ENCODE measurements at regions not wholly inside any gene's neighbourhood (a gene's known extent, or its start where the extent isn't known, plus 50 kb on each side); places are given as distances from the start of the nearest gene placed in this dataset.
"Not testable (repeated sequence)": the region's sequence is repeated elsewhere in the genome, so short reads cannot be mapped to it uniquely, and the experiment has no call there.

DNA sequence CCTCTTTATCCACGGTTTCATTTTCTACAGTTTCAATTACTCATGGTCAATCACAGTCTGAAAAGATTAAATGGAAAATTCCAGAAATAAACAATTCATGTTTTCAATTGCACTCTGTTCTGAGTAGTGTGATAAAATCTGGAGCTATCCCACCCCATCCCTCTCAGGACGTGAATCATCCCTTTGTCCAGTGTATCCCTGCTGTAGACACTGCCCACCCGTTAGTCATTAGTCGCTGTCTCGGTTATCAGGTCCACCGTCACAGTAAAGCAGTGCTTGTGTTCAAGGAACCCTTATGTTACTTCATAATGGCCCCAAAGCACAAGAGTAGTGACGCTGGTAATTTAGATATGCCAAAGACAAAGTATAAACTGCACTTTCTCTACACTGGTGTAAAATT is 141.0 kb upstream of the LMNTD1 start:
- H3K36me3 Mint-ChIP-seq: no peaks in the 10 kb centered on the region

DNA sequence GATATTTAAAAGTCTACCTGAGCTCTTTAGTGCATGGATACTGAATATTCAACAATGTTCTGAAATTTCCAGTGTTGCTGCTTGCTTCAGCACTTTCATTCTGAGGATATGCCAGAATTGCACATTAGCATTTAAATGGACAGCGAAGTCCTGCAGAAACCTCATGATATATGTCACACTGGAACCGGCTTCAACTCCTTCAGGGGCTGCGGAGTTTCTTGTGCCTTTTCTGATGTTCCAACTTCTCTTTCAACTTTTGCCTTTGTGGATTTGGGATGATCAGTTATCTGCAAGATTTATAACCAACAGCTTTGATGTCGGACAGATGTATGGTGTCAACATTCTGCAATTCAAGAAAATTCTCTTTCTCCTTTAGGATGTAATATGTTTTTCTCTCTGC is 142.5 kb upstream of the LMNTD1 start:
- H3K9me3 Mint-ChIP-seq: peaks cover 4% of the 10 kb centered on the region
- no peaks in the 10 kb centered on the region for H3K4me1 Mint-ChIP-seq
- H3K36me3 Mint-ChIP-seq: no peaks in the 10 kb centered on the region
- H3K27ac Mint-ChIP-seq: no peak overlapping the region
- ATAC-seq: no peak
- H3K27me3 Mint-ChIP-seq: peaks cover 11% of the 10 kb centered on the region
- no peak overlapping the region for H3K4me3 Mint-ChIP-seq

More for the DNA sequence above, 141.0 kb upstream of the LMNTD1 start:
- H3K9me3 Mint-ChIP-seq: peaks cover 4% of the 10 kb centered on the region
- peaks cover 11% of the 10 kb centered on the region for H3K27me3 Mint-ChIP-seq
- no peak overlapping the region for H3K27ac Mint-ChIP-seq
- H3K4me1 Mint-ChIP-seq: no peaks in the 10 kb centered on the region
- no peak overlapping the region for H3K4me3 Mint-ChIP-seq
- ATAC-seq: no peak

DNA sequence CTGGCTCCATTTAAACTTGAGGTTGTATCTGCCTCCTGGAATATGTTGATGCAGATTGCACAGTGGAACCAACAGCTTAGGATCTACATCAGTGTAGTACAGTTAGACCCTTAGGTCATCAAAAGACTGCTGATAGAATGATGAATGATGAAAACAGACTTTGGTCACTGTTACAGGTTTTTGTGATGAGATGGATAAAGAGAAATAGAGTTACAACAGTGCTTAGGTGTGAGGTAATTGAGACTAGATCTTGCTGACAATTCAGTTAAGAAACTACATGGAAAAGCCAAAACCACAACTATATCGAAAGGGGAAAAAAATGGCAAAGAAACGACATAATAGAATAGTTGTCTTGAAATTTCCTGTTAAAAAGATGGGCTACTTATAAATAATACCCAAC is 145.7 kb upstream of the LMNTD1 start:
- peaks cover 7% of the 10 kb centered on the region for H3K9me3 Mint-ChIP-seq
- H3K4me3 Mint-ChIP-seq: no peak overlapping the region
- no peaks in the 10 kb centered on the region for H3K36me3 Mint-ChIP-seq
- peaks cover 22% of the 10 kb centered on the region for H3K27me3 Mint-ChIP-seq
- H3K4me1 Mint-ChIP-seq: no peaks in the 10 kb centered on the region
- H3K27ac Mint-ChIP-seq: no peak overlapping the region
- no peak for ATAC-seq

DNA sequence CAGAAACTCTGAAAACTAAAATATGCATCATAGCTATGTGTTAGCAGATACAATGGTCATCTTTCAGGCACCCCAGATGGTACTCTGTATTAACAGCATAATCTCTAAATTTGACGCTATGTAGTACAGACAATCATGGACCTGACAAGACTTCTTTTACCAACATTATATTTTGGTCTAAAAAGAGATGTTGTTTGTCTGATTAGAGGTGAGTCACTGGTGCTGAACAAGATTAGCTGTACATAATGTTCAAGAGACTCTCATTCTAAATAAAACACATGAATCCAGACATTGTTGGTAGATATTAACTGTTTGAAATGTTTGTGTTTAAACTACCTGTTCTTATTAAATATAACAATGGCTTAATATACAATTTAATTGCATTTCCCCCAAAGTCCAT is 146.4 kb upstream of the LMNTD1 start:
- Mint-ChIP-seq H3K4me1 (no peaks in the 10 kb centered on the region), H3K9me3 (peaks cover 7% of the 10 kb centered on the region), H3K4me3 (no peak overlapping the region), H3K36me3 (no peaks in the 10 kb centered on the region), H3K27ac (no peak overlapping the region), H3K27me3 (peaks cover 15% of the 10 kb centered on the region)
- no peak for ATAC-seq

DNA sequence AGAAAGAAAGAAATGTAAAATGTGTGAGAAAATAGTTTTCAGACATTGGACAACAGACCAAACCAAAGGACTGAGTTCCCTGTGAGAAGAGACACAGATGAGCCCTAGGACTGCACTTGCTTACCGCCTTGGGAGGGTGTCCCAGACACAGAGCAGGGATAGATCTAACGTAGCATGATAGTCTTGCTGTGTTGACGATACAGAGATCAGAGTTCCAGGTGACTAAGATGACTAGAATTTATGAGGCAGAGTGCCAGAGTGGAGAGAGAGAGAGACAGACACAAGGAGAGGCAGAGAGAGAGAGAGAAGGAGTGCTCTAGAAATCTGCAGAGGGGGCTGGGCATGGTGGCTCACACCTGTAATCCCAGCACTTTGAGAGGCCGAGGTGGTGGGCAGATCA is 148.2 kb upstream of the LMNTD1 start:
- H3K27ac Mint-ChIP-seq: no peak overlapping the region
- peaks cover 2% of the 10 kb centered on the region for H3K36me3 Mint-ChIP-seq
- H3K4me3 Mint-ChIP-seq: no peak overlapping the region
- H3K9me3 Mint-ChIP-seq: peaks cover 9% of the 10 kb centered on the region
- ATAC-seq: no peak
- H3K27me3 Mint-ChIP-seq: peaks cover 11% of the 10 kb centered on the region
- H3K4me1 Mint-ChIP-seq: no peaks in the 10 kb centered on the region

DNA sequence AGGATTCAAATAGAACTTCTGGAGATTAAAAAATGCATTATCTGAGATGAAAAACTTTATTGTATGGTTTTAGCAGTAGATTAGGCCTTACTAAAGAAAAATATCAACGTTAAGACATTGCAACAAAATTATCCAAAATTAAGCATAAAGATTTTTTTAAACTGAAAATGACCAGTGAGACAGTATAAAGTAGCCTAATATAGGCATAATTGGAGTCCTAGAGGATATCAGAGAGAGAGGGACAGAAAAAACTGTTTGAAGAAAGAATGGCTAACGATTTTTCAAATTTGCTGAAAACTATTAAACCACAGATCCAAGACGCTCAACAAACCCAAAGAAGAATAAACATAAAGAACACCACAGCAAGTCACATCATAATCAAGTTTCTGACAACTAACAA is 149.5 kb upstream of the LMNTD1 start:
- ATAC-seq: no peak
- Mint-ChIP-seq H3K9me3 (peaks cover 9% of the 10 kb centered on the region), H3K27ac (no peak overlapping the region), H3K4me1 (no peaks in the 10 kb centered on the region), H3K27me3 (peaks cover 11% of the 10 kb centered on the region), H3K4me3 (no peak overlapping the region), H3K36me3 (peaks cover 7% of the 10 kb centered on the region)

DNA sequence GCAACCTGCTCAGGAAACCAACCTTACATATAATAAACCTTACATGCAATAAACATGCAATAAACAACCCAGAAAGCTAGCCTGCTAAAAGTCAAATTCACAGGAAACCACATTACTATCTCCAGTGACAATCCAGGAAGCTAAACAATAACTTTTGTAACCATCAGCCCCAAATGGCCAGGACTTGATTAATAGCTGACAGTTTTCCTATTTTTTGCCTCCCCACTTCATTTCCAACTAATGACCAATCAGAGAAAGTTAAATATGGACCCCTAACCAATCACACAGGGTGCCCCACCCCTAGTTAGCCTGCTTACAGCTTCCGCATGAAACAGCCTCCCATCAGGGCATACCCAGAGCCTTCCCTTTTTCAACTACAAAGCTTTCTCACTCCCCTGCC is 152.2 kb upstream of the LMNTD1 start:
- no peaks in the 10 kb centered on the region for H3K4me1 Mint-ChIP-seq
- H3K4me3 Mint-ChIP-seq: no peak overlapping the region
- H3K9me3 Mint-ChIP-seq: peaks cover 14% of the 10 kb centered on the region
- peaks cover 7% of the 10 kb centered on the region for H3K36me3 Mint-ChIP-seq
- H3K27me3 Mint-ChIP-seq: peaks cover 11% of the 10 kb centered on the region
- no peak overlapping the region for H3K27ac Mint-ChIP-seq
- no peak for ATAC-seq

DNA sequence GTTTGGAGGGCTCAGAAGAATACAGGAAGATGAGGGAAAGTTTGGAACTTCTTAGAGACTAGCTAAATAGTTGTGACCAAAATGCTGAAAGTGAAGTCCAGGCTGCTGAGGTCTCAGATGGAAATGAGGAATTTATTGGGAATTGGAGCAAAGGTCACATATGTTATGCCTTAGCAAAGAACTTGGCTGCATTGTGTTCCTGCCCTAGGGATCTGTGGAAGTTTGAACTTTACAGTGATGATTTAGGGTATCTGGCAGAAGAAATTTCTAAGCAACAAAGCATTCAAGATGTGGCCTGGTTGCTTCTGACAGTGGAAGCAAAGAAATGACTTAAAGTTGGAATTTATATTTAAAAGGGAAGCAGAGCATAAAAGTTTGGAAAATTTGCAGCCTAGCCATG is 153.6 kb upstream of the LMNTD1 start:
- ATAC-seq, H3K4me3 Mint-ChIP-seq, H3K27ac Mint-ChIP-seq, H3K36me3 Mint-ChIP-seq, H3K4me1 Mint-ChIP-seq: not testable (repeated sequence)
- Mint-ChIP-seq H3K9me3 (peaks cover 14% of the 10 kb centered on the region), H3K27me3 (peaks cover 11% of the 10 kb centered on the region)

DNA sequence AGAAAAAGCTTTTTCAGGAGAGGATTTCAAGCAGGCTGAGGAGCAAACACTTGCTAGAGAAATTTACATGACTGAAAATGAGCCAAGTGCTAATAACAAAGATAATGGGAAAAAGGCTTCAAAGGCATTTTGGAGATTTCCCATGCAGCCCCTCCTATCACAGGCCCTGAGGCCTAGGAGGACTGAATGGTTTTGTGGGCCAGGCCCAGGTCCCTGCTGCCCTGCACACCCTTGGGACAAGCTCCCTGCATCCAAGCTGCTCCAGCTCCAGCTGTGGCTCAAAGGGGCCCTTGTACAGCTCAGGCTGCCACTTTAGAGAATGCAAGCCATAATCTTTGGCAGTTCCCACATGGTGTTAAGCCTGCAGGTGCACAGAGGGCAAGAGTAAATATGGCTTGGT is 154.0 kb upstream of the LMNTD1 start:
- Mint-ChIP-seq H3K4me1 (peaks cover 1% of the 10 kb centered on the region), H3K27me3 (peaks cover 9% of the 10 kb centered on the region), H3K9me3 (peaks cover 14% of the 10 kb centered on the region), H3K4me3 (no peak overlapping the region), H3K27ac (no peak overlapping the region), H3K36me3 (peaks cover 7% of the 10 kb centered on the region)
- ATAC-seq: no peak

DNA sequence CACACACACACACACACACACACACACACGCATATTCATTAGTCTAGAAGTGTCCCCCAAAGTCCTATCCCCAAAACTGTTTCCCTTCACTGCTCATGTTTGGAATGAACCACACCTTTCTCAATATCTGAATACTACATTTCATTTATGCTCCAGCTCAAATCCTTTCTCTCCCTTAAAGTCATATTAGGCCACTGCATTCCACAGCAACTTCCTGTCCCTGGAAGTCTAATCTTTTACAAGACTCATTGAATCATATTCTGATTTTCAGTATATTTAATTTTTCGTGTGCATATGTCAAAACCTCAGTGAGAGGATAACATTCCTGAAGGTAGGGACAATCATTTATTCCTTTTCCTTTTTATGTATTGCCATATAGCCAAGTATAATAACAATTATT is 155.6 kb upstream of the LMNTD1 start:
- no peak for ATAC-seq
- Mint-ChIP-seq H3K9me3 (peaks cover 11% of the 10 kb centered on the region), H3K27me3 (no peaks in the 10 kb centered on the region), H3K4me3 (no peak overlapping the region), H3K27ac (no peak overlapping the region), H3K36me3 (peaks cover 7% of the 10 kb centered on the region), H3K4me1 (peaks cover 17% of the 10 kb centered on the region)

DNA sequence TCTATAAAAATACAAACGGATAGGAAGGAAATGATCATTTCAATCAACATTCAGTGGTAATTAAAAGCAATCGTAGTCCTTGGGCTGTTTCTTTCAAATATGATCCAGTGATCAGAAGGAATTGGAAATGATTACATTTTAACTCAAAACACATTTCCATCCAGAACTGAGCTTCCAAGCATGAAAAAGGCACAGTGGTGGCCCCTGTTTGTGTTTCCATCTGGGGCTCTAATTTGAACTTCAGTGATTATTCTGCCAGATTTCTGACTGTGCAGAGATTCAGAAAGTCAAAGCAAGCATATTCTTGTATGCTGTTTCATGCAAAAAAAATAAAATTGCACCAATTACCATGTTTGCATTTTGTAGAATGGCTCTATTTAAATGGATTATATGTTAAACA is 157.0 kb upstream of the LMNTD1 start:
- H3K4me1 Mint-ChIP-seq: peaks cover 21% of the 10 kb centered on the region
- no peak overlapping the region for H3K27ac Mint-ChIP-seq
- no peak overlapping the region for H3K4me3 Mint-ChIP-seq
- H3K27me3 Mint-ChIP-seq: no peaks in the 10 kb centered on the region
- H3K9me3 Mint-ChIP-seq: peaks cover 11% of the 10 kb centered on the region
- no peak for ATAC-seq
- H3K36me3 Mint-ChIP-seq: peaks cover 7% of the 10 kb centered on the region

DNA sequence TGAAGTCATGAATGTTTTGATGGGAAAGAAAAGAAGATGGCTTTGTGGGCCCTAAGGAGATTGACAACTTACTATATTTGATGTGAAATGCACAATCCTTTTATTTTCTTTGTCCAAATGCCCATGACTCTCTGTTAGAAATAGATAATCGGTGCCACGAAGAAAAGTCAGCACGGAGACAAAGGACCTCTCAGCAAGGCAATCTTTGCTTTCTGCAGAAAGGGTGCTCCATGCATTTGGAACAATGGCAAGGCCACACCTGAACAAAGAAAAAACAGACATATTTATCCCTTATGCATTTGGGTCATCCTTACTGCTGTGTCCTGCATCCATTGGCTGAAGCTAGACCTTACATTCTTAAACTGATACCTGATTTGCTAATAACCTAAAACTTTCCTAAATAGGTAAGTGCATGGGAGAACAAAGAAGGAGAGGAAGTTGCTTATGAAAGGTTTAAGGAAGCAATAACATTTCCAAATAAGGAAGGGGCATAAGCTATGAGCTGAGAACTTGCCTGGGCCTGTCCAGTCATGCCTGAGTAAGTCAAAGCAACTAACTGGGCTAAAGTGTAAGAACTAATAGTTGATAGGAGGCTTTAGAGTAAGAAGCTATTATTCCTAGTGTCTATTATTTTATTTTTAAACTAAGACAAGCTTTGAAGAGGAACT is 158.0 kb upstream of the LMNTD1 start:
- not testable (repeated sequence) for H3K36me3 Mint-ChIP-seq, H3K4me3 Mint-ChIP-seq, H3K27ac Mint-ChIP-seq, H3K27me3 Mint-ChIP-seq, ATAC-seq
- Mint-ChIP-seq H3K4me1 (peaks cover 21% of the 10 kb centered on the region), H3K9me3 (peaks cover 11% of the 10 kb centered on the region)

DNA sequence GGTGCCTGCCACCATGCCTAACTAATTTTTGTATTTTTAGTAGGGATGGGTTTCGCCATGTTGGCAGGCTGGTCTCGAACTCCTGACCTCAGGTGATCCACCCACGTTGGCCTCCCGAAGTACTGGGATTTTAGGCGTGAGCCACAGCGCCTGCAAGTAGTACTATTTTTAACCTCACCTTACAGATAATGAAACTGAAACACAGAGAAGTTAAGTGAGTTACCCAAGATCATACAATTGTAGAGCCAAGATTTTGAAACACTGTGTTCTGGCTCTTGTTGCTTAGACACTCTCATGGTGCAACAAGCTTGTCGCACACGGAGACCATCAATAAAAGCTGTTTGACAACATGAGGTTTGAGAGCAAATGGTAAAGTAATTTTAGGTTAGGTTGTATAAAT is 159.1 kb upstream of the LMNTD1 start:
- Mint-ChIP-seq H3K27ac (no peak overlapping the region), H3K4me1 (peaks cover 21% of the 10 kb centered on the region), H3K27me3 (no peaks in the 10 kb centered on the region), H3K4me3 (no peak overlapping the region), H3K36me3 (no peaks in the 10 kb centered on the region), H3K9me3 (peaks cover 5% of the 10 kb centered on the region)
- ATAC-seq: no peak

DNA sequence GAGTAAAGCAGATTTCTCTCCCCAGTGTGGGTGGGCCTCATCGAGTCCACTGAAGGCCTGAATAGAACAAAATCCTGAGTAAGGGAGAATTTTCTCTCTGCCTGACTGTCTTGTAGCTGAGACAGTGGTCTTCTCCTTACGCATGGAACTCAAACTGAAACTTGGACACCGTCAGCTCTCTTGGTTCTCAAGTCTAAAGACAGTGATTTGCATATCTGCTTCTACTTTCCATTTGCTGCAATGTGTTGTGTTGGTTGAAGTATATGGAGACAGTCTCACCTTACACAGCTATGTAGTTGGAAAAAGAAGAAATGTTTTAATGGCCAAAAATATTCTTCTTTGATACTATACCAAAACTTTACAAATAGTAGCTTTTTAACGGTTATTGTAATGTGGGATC is 160.2 kb upstream of the LMNTD1 start:
- ATAC-seq: peak; percentile 72
- H3K4me3 Mint-ChIP-seq: no peak overlapping the region
- H3K27me3 Mint-ChIP-seq: no peaks in the 10 kb centered on the region

DNA sequence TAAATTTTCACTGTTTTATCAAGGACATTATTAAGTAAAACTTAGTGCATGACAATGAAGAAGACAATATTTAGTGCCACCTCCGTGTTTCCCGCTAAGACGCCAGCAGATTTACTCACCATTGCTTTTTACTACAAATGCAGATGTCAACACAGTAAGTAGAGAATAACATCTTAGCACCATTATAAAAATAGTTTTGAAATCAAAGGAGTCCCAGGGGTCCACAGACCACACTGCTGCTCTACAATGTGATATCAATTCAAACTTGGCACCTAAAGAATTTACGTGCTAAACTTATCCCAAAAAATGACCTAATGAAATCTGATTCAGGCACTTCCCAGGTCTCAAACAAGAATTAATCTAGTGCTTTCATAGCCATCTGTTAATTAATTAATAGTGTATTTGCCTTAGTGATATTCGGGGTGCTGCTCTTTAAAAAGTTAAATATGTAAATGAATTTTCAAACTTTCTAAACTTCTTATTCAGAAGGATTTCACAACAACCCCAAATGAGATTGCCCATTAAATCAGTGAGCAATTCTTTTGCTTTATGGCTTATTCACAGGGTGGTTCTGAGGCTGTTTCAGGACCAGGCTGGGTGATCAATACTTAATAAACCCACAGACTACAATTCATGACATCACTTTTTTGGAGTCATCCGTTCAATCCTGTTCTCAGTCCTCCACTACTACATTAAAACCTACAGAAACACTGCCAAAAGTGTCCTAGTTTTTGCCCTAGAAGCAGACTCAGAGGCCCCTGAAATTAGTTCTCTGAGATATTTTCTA is 161.3 kb upstream of the LMNTD1 start:
- no peaks in the 10 kb centered on the region for H3K9me3 Mint-ChIP-seq
- peaks cover 21% of the 10 kb centered on the region for H3K4me1 Mint-ChIP-seq
- no peak overlapping the region for H3K27ac Mint-ChIP-seq
- no peak for ATAC-seq
- H3K27me3 Mint-ChIP-seq: peaks cover 8% of the 10 kb centered on the region
- H3K4me3 Mint-ChIP-seq: no peak overlapping the region
- no peaks in the 10 kb centered on the region for H3K36me3 Mint-ChIP-seq

More for the DNA sequence above, 160.2 kb upstream of the LMNTD1 start:
- Mint-ChIP-seq H3K9me3 (peaks cover 4% of the 10 kb centered on the region), H3K27ac (peak overlapping the region; percentile 28), H3K4me1 (peaks cover 21% of the 10 kb centered on the region), H3K36me3 (no peaks in the 10 kb centered on the region)

DNA sequence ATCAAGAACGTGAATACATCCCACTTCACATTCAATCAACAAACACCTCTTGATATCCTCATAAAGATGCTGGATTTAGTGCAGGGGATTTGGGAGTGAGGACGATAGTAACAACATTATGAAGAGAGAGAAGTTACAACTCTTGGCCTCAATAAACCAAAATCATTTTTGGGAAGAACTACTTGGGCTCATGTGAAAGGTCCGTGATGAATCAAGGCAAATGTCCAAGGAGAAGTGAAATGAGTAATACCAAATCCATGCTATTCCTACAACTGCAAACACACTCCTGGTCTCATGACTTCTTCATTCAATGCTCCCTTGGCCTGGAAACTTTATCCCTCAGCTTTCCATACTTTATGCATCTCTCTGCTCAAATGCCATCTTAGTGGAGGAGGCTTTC is 162.0 kb upstream of the LMNTD1 start:
- no peak overlapping the region for H3K27ac Mint-ChIP-seq
- H3K9me3 Mint-ChIP-seq: no peaks in the 10 kb centered on the region
- peaks cover 10% of the 10 kb centered on the region for H3K27me3 Mint-ChIP-seq
- ATAC-seq: no peak
- peaks cover 21% of the 10 kb centered on the region for H3K4me1 Mint-ChIP-seq
- H3K4me3 Mint-ChIP-seq: no peak overlapping the region
- H3K36me3 Mint-ChIP-seq: no peaks in the 10 kb centered on the region

Measured in stimulated activated memory B cell treated with anti-CD40 and anti-IgM and Interleukin-4, amounts not matched to agents 10 μg/mL and 1 μg/mL and 100 μg/mL, for 72 hours (primary cell).